Neural cell (in vitro differentiated cells): ENCODE measurements at regions not wholly inside any gene's neighbourhood (a gene's known extent, or its start where the extent isn't known, plus 50 kb on each side); places are given as distances from the start of the nearest gene placed in this dataset.

Experiments used
- H2AFZ ChIP-seq: fragments of 200-600, 300-800 bp; sonication (generic), shearing (Covaris generic); 2 replicates; pipeline ENCODE4 v1.6.0; 2014; ENCODE audit warnings: low read depth, mild to moderate bottlenecking, antibody characterized with exemption, low read length, moderate library complexity
- H3F3A ChIP-seq: fragments of 200-600 bp; shearing (Covaris generic); 2 replicates; pipeline ENCODE4 v1.6.1; 2016; ENCODE audit warnings: mild to moderate bottlenecking, moderate library complexity, mixed read lengths, antibody characterized with exemption, low read length; ENCODE audit not compliant: insufficient read depth, poor library complexity, severe bottlenecking
- H3K27ac ChIP-seq: fragments of 200-600, 300-800 bp; sonication (generic), shearing (Covaris generic); 2 replicates; pipeline ENCODE4 v1.5.1; 2014; ENCODE audit warnings: mild to moderate bottlenecking, low read length, moderate library complexity
- H3K27me3 ChIP-seq: fragments of 300-800, 200-600 bp; sonication (generic), shearing (Covaris generic); 2 replicates; pipeline ENCODE4 v1.6.0; 2014; ENCODE audit warnings: mild to moderate bottlenecking, low read depth, low read length, moderate library complexity; ENCODE audit not compliant: insufficient read depth
- H3K36me3 ChIP-seq: fragments of 300-800, 200-600 bp; sonication (generic), shearing (Covaris generic); 2 replicates; pipeline ENCODE4 v1.5.1; 2014; ENCODE audit warnings: mild to moderate bottlenecking, antibody characterized with exemption, low read length, moderate library complexity; ENCODE audit not compliant: insufficient read depth
- H3K4me2 ChIP-seq: fragments of 300-800, 200-600 bp; sonication (generic), shearing (Covaris generic); 2 replicates; pipeline ENCODE4 v1.6.0; 2014; ENCODE audit warnings: mild to moderate bottlenecking, low read length
- H3K4me3 ChIP-seq: fragments of 300-800, 200-600 bp; sonication (generic), shearing (Covaris generic); 2 replicates; pipeline ENCODE4 v1.5.1; 2014; ENCODE audit warnings: mild to moderate bottlenecking, low read length, moderate library complexity
- H3K79me2 ChIP-seq: fragments of 200-600 bp; shearing (Covaris generic); replicated peaks from 2 replicates; pipeline ENCODE4 v1.6.0; 2014; ENCODE audit warnings: mild to moderate bottlenecking, low read length, moderate library complexity; ENCODE audit not compliant: insufficient read depth
- H3K9ac ChIP-seq: fragments of 300-800, 200-600 bp; sonication (generic), shearing (Covaris generic); 2 replicates; pipeline ENCODE4 v1.6.1; 2016; ENCODE audit warnings: mild to moderate bottlenecking, low read length, mixed read lengths
- H3K9me2 ChIP-seq: fragments of 200-600 bp; shearing (Covaris generic); 2 replicates; pipeline ENCODE4 v1.6.1; 2016; ENCODE audit warnings: mild to moderate bottlenecking, low read length, mixed read lengths; ENCODE audit not compliant: insufficient read depth
- H3K9me3 ChIP-seq: fragments of 200-600, 300-800 bp; sonication (generic), shearing (Covaris generic); 2 replicates; pipeline ENCODE4 v1.6.1; 2016; ENCODE audit warnings: mild to moderate bottlenecking, mixed run types, low read length, moderate library complexity, mixed read lengths
- H4K20me1 ChIP-seq: fragments of 200-600 bp; shearing (Covaris generic); 2 replicates; pipeline ENCODE4 v1.6.1; 2016; ENCODE audit warnings: mild to moderate bottlenecking, mixed run types; ENCODE audit not compliant: insufficient read depth
- EP300 ChIP-seq: fragments of 450-650 bp; conservative IDR thresholded peaks from 2 replicates; pipeline ENCODE4 v1.6.1; 2014; ENCODE audit warnings: antibody characterized with exemption, mild to moderate bottlenecking, moderate library complexity; ENCODE audit not compliant: poor library complexity, severe bottlenecking
- EZH2 ChIP-seq: fragments of 200-600, 300-800 bp; shearing (Covaris generic), sonication (generic); IDR thresholded peaks from 2 replicates; pipeline ENCODE4 v1.6.1; 2014; ENCODE audit warnings: antibody characterized with exemption, low read length, borderline replicate concordance, mild to moderate bottlenecking; ENCODE audit not compliant: insufficient read depth, poor library complexity, severe bottlenecking
- MXI1 ChIP-seq: fragments of 450-650 bp; conservative IDR thresholded peaks from 2 replicates; pipeline ENCODE4 v1.6.1; 2014; ENCODE audit warnings: antibody characterized with exemption, mild to moderate bottlenecking; ENCODE audit not compliant: poor library complexity, severe bottlenecking
- POLR2AphosphoS5 ChIP-seq: IDR thresholded peaks from 2 replicates; pipeline ENCODE4 v1.6.1; 2012
- RAD21 ChIP-seq: fragments of 450-650 bp; conservative IDR thresholded peaks from 2 replicates; pipeline ENCODE4 v1.6.1; 2014; ENCODE audit warnings: antibody characterized with exemption, mild to moderate bottlenecking, moderate library complexity
- SMC3 ChIP-seq: fragments of 450-650 bp; conservative IDR thresholded peaks from 2 replicates; pipeline ENCODE4 v1.6.1; 2014; ENCODE audit warnings: antibody characterized with exemption, mild to moderate bottlenecking, moderate library complexity; ENCODE audit not compliant: poor library complexity
- TAF1 ChIP-seq: IDR thresholded peaks from 2 replicates; pipeline ENCODE4 v1.6.1; 2012; ENCODE audit warnings: low read depth
- TF ChIP-seq, protein P1 (sequence below): IDR thresholded peaks from 2 replicates; pipeline ENCODE4 v1.6.1; 2012; ENCODE audit warnings: borderline replicate concordance
- TF ChIP-seq, protein P2 (sequence below): fragments of 450-650 bp; IDR thresholded peaks from 2 replicates; pipeline ENCODE4 v1.5.1; 2014; ENCODE audit warnings: antibody characterized with exemption, mild to moderate bottlenecking, moderate library complexity; ENCODE audit not compliant: poor library complexity, severe bottlenecking

DNA sequence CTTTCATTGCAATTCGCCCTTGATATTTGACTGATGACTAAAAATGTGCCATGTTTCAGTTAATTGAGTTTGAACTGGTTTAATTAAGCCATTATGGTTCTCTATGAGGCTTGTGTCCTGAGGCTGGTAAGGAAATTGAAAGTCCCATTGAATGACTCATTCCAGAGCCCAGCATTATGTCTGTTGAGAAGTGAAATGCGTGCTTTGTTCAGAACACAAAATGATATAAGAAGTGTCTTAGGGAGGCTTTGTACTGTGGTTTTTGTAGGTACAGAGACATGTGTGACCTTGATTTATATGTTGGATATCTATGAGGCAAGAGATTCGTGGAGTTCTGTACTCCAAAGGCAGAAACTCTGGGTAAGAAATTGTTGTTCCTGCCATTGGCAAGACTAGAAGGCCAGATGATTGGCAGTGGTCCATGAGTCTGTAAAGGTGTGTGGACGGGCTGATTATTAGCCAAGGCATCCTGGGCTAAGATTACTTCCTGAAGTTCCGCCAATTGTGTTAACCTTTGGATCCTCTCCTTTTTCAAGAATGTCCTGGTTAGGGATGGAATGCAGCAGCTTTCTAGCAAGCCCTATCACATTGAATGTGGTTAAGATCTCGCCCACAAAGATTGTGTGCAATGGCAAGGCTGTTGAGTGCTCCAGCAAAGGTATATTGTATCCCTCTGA, 103.7 kb downstream of the NPIPB5 start:
- Histone ChIP-seq H3K27ac (no peak overlapping the region), H3K79me2 (no peaks in the 10 kb centered on the region), H3K27me3 (no peaks in the 10 kb centered on the region), H4K20me1 (no peaks in the 10 kb centered on the region), H3F3A (no peaks in the 10 kb centered on the region), H3K36me3 (no peaks in the 10 kb centered on the region), H3K9me2 (no peaks in the 10 kb centered on the region), H2AFZ (no peak overlapping the region), H3K4me2 (no peak overlapping the region), H3K9me3 (no peaks in the 10 kb centered on the region), H3K9ac (no peak overlapping the region), H3K4me3 (no peak overlapping the region)
- TF ChIP-seq, protein P1, sequence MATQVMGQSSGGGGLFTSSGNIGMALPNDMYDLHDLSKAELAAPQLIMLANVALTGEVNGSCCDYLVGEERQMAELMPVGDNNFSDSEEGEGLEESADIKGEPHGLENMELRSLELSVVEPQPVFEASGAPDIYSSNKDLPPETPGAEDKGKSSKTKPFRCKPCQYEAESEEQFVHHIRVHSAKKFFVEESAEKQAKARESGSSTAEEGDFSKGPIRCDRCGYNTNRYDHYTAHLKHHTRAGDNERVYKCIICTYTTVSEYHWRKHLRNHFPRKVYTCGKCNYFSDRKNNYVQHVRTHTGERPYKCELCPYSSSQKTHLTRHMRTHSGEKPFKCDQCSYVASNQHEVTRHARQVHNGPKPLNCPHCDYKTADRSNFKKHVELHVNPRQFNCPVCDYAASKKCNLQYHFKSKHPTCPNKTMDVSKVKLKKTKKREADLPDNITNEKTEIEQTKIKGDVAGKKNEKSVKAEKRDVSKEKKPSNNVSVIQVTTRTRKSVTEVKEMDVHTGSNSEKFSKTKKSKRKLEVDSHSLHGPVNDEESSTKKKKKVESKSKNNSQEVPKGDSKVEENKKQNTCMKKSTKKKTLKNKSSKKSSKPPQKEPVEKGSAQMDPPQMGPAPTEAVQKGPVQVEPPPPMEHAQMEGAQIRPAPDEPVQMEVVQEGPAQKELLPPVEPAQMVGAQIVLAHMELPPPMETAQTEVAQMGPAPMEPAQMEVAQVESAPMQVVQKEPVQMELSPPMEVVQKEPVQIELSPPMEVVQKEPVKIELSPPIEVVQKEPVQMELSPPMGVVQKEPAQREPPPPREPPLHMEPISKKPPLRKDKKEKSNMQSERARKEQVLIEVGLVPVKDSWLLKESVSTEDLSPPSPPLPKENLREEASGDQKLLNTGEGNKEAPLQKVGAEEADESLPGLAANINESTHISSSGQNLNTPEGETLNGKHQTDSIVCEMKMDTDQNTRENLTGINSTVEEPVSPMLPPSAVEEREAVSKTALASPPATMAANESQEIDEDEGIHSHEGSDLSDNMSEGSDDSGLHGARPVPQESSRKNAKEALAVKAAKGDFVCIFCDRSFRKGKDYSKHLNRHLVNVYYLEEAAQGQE: no peak
- TF ChIP-seq TAF1 (no peak), RAD21 (no peak), MXI1 (no peak), EZH2 (no peak), POLR2AphosphoS5 (no peak), EP300 (no peak), SMC3 (no peak)
- TF ChIP-seq, protein P2, sequence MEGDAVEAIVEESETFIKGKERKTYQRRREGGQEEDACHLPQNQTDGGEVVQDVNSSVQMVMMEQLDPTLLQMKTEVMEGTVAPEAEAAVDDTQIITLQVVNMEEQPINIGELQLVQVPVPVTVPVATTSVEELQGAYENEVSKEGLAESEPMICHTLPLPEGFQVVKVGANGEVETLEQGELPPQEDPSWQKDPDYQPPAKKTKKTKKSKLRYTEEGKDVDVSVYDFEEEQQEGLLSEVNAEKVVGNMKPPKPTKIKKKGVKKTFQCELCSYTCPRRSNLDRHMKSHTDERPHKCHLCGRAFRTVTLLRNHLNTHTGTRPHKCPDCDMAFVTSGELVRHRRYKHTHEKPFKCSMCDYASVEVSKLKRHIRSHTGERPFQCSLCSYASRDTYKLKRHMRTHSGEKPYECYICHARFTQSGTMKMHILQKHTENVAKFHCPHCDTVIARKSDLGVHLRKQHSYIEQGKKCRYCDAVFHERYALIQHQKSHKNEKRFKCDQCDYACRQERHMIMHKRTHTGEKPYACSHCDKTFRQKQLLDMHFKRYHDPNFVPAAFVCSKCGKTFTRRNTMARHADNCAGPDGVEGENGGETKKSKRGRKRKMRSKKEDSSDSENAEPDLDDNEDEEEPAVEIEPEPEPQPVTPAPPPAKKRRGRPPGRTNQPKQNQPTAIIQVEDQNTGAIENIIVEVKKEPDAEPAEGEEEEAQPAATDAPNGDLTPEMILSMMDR: no peak

DNA sequence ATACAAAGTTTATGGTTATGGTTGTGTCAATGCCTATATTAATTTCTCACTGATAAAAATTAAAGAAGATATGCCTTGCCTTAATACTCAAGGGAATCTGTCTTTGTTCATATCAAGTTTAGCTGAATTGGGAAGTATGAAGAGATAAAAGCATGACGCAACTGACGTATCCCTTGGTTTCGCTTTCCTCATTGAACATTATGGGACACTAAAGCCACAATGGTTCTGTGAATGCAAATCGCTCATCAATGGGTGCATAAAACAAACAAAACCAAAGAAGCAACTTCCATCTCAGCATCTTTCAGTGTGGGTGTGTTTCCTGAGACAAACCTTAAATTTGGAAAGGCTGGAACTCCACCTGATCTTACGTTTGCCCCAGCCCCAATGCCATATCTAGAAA, 108.2 kb downstream of the NPIPB5 start:
- Histone ChIP-seq H3K9ac (no peak overlapping the region), H3K4me3 (no peak overlapping the region), H3K79me2 (no peaks in the 10 kb centered on the region), H3K27ac (no peak overlapping the region), H3K27me3 (no peaks in the 10 kb centered on the region), H3K9me3 (no peaks in the 10 kb centered on the region), H3K9me2 (no peaks in the 10 kb centered on the region), H3K36me3 (no peaks in the 10 kb centered on the region), H3F3A (no peaks in the 10 kb centered on the region), H2AFZ (no peak overlapping the region), H3K4me2 (no peak overlapping the region), H4K20me1 (no peaks in the 10 kb centered on the region)
- TF ChIP-seq EP300 (no peak), TAF1 (no peak), MXI1 (no peak), POLR2AphosphoS5 (no peak), RAD21 (no peak), SMC3 (no peak), EZH2 (no peak)
- TF ChIP-seq, protein P2: no peak
